Ammon's horn (tissue), 1 donor: ENCODE measurements at regions not wholly inside any gene's neighbourhood (a gene's known extent, or its start where the extent isn't known, plus 50 kb on each side); places are given as distances from the start of the nearest gene placed in this dataset.
"Not testable (repeated sequence)": the region's sequence is repeated elsewhere in the genome, so short reads cannot be mapped to it uniquely, and the experiment has no call there.

Experiments
- DNase-seq: peaks from one replicate; pipeline ENCODE4 v3.0.0-alpha.2; 2016; ENCODE audit warnings: low spot score

DNA sequence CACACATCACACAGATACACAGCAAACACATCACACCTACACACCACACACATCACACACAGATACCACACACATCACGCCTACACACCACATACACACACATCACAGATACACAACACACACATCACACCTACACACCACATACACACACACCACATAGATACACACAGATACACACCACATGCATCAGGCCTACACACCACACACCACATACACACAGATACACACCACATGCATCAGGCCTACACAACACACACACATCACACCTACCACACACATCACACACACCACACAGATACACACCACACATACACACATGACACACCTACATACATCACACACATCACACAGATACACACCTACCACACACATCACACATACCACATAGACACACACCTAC lies 158.8 kb downstream of the NDUFA10 start:
- no peak for DNase-seq

- not testable (repeated sequence) for DNase-seq
Measured at GRCh38 chr2:239865856-239866255, 159.3 kb downstream of the NDUFA10 start.

- no peak for DNase-seq
Measured at GRCh38 chr2:239865059-239865639, 160.0 kb downstream of the NDUFA10 start.

DNA sequence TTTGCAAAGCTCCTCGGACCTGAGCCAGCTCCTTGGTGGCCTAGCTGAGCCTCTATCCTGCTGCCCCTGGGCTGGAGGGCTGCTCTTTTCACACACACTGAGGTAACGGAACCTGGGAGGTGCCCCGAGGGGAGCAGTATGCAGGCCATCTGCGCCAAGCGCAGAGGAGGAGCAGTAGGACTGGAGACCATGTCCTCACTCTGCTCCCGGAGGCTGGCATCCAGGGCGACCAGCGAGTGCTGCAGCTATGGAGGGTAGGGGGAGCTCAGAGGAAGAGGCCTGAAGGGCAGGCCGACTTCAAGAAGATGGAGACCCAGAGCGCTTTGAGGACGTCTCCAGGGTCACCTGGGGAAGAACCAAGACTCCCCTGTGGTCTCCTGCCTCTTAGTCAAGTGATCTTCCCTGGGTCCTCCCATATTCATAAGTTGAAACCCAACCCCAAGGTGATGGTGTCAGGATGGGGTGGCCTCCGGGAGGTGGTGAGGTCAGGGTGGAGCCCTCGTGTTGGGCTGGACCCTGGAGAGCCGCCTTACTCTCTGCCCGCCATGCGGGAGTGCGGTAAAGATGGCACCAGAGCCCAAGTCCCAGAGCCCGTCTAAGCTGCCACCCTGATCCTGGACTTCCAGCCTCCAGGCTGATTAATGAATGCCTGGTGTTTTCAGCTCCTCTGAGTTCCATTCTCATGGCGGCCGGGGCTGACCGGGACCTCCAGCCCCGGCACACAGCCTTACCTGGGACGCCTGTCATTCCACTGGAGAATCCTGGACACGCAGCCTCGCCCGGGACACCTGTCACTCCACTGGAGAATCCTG lies 160.7 kb downstream of the NDUFA10 start:
- DNase-seq = no peak

DNA sequence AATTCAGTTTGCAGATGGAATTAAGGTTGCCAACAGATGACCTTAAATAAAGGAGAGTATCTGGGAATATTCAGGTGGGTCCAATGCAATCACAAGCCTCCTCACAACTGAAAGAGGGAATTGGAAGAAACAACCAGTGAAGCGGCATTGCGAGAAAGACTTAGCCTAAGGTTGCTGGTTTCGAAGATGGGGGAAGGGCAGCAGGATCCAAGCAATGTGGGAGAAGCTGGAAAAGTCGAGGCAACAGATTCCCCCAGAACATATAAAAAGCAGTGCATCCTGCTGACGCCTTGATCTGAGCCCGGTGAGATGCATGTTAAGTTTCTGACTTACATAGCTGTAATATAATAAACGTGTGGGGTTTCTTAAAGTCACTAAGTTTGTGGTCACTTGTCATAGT lies 162.5 kb downstream of the NDUFA10 start:
- DNase-seq = no peak

GRCh38 chr2:239858179-239858578 lies 167.0 kb downstream of the NDUFA10 start:
- DNase-seq = peak; percentile 82

GRCh38 chr2:239857591-239857990 lies 167.6 kb downstream of the NDUFA10 start:
- no peak for DNase-seq

- DNase-seq = no peak
Measured at GRCh38 chr2:239856620-239857285, 168.4 kb downstream of the NDUFA10 start.

GRCh38 chr2:239855863-239856587 lies 169.1 kb downstream of the NDUFA10 start:
- DNase-seq = no peak

- DNase-seq = no peak
Measured at GRCh38 chr2:239854596-239854995, 170.5 kb downstream of the NDUFA10 start.

DNA sequence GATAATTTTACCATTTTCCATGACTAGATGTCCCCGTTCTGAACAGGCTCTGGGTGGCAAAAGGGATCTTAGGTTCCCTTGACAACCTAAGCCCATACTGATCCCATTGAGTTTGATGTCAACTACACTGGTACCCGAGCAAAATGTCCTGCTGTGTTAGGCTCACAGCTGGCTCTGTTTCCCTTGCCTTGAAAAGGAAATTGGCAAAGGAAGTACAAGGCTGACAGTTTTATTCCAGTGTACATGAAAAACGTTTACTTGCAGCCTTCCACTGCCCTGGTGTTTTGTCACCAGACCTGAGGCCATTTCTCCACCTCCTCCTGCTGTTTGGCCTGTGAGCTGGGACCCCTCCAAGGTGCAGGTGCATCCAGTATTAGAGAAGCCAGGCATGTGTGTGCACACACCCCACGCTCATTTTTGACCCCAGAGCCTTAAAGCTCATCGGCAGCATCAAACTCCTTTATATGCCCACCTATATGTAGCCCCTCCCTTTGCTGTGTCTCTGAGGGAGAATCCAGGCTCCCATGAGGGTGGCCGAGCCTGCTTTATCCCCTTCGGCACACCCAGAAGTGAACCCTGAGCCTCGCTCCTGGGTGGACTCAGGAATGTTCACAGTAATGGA lies 171.3 kb downstream of the NDUFA10 start:
- DNase-seq = no peak

GRCh38 chr2:239853121-239853520 lies 172.0 kb downstream of the NDUFA10 start:
- DNase-seq = no peak

DNA sequence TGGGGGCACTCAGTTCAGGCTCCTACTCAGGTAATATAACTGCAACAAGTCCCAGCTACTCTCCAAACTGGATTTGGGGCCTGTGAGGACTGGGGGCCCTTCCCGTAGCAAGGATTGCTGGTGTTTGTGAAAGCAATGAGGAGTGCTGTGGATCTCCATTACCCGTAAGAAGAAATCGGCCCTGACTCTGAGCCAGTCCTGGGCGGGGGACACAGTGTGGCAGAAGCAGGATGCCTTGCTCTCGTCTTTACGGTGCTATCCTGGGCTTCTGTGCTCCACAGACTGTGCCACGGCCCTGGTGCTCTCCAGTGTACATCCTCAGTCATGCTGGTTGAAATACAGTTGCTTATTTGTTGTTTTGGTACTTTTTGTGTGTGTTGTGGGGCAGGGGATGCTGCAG lies 172.9 kb downstream of the NDUFA10 start:
- no peak for DNase-seq

- peak; percentile 0 for DNase-seq
Measured at GRCh38 chr2:239846789-239847676, 178.1 kb downstream of the NDUFA10 start.

DNA sequence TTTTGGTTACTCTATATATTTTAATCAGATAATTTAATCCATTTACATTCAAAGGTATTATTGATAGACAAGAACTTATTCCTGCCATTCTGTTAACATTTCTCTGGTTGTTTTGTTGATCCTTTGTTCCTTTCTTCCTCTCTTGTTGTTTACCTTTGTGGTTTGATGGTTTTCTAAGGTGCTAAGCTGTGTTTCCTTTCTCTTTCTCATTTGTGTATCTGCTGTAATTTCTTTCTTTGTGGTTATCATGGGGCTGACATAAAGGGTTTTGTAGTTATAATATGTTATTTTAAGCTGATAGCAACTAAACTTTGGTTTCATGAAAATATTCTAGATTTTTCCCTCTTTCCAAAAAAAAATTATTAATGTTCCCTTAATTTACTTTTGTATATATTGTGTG lies 179.2 kb downstream of the NDUFA10 start:
- DNase-seq = no peak

GRCh38 chr2:239839306-239839705 lies 185.8 kb downstream of the NDUFA10 start:
- DNase-seq = no peak

GRCh38 chr2:239836021-239836765 lies 188.9 kb downstream of the NDUFA10 start:
- no peak for DNase-seq

DNA sequence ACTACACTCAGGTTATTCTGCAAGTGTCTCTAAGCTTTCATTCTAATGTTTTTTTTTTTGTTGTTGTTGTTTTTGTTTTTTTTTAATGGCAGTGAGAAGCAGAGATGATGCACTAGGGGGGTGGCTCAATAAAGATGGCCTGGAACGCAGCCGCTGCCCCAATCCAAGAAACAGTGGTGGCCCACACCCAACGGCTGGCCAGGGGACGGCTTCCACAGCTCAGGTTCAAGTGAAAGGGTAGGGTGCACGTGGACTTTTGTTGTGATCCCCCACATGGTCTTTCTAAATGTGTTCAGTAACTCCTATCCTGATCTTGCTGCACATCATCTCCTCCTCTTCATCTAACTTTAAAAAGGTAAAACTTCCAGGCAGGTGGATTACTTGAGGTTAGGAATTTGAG lies 190.1 kb downstream of the NDUFA10 start:
- no peak for DNase-seq

DNA sequence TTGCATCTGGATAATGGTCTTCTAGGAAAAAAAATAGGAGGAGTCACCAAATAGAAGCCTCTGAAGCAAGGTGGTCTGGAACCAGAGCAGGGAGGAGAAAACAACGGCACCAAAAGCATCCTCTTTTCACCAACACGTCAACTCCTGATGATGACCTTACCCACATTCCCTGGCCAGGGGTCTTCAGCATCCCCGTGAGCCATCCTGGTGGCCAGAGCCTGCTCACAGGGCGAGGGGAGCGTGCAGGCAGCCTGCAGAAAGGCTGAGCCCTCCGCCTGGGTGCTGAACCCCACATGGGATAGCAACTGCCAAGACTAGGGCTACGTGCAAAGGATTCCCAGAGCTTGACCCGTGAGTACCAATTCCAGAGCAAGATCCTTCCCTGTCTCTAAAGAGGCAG lies 191.0 kb downstream of the NDUFA10 start:
- no peak for DNase-seq
